SJSA1 (cell line): ENCODE measurements at regions not wholly inside any gene's neighbourhood (a gene's known extent, or its start where the extent isn't known, plus 50 kb on each side); places are given as distances from the start of the nearest gene placed in this dataset.

ENCODE experiments used
- DNase-seq, 2 experiments: peaks; one replicate each; pipeline ENCODE4 v3.0.0-alpha.2; 2015 to 2020; ENCODE audit warnings: low spot score in 2 of 2, low read depth in 1 of 2
- H3K27ac ChIP-seq: fragments of 250-450 bp; sonication (Bioruptor Pico); 2 replicates; pipeline ENCODE4 v1.5.1; 2020; ENCODE audit warnings: mild to moderate bottlenecking, moderate library complexity
- H3K27me3 ChIP-seq: fragments of 250-450 bp; sonication (Bioruptor Pico); replicated peaks from 2 replicates; pipeline ENCODE4 v1.5.1; 2020; ENCODE audit warnings: mild to moderate bottlenecking, moderate library complexity
- H3K36me3 ChIP-seq: fragments of 250-450 bp; sonication (Bioruptor Pico); 2 replicates; pipeline ENCODE4 v1.5.1; 2020; ENCODE audit warnings: mild to moderate bottlenecking
- H3K4me1 ChIP-seq: fragments of 250-450 bp; sonication (Bioruptor Pico); replicated peaks from 2 replicates; pipeline ENCODE4 v1.6.1; 2021; ENCODE audit warnings: mild to moderate bottlenecking
- H3K4me3 ChIP-seq: fragments of 250-450 bp; sonication (Bioruptor Pico); 2 replicates; pipeline ENCODE4 v1.5.1; 2020; ENCODE audit warnings: mild to moderate bottlenecking
- H3K9me3 ChIP-seq: fragments of 250-450 bp; sonication (Bioruptor Pico); replicated peaks from 2 replicates; pipeline ENCODE4 v1.5.1; 2020; ENCODE audit warnings: mild to moderate bottlenecking

DNA sequence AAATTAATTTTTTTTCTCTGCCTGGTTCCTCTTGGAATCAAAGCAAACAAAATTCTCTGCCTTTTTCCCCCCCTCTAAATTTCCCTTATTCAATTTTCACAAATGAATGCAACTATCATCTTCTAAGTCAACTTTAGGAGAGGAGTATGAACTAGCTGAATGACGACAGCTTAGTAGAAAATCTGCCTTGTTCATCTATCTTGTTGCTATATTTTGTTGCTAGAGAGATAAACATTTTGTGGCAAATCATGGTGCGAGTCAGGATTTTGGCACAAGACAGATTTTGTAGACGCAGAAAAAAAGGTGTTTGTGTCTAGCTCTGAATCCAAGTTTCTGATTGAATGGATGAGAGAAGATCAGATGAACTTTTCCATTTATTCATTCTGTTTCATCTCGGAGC is 81.0 kb upstream of the FZD8 start:
- Histone ChIP-seq H3K4me3 (no peak overlapping the region), H3K36me3 (no peaks in the 10 kb centered on the region), H3K27ac (no peak overlapping the region), H3K9me3 (no peaks in the 10 kb centered on the region), H3K4me1 (no peaks in the 10 kb centered on the region), H3K27me3 (no peaks in the 10 kb centered on the region)
- DNase-seq, result no peak

DNA sequence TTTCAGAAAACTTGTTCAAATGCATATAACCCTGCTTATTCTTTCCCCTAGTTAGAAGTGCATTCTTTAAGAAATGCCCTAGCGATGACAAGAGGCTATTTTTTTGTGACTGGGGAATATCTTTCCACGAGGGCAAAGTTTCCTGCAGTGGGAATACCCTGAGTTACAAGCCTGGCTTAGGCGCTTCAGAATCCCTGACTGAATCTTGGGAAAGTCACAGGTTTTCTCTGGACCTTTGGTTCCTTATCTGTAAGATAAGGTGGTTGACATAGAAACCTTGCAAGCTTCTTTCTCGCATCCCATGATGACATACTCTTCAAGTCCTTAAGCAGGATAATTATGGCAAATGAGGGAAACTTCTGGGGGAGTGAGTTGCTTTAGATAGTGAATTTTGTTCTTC is 80.5 kb upstream of the FZD8 start:
- no peaks in the 10 kb centered on the region for H3K27me3 ChIP-seq
- H3K4me3 ChIP-seq, result no peak overlapping the region
- no peaks in the 10 kb centered on the region for H3K9me3 ChIP-seq
- no peak for DNase-seq
- H3K4me1 ChIP-seq, result no peaks in the 10 kb centered on the region
- no peaks in the 10 kb centered on the region for H3K36me3 ChIP-seq
- no peak overlapping the region for H3K27ac ChIP-seq

DNA sequence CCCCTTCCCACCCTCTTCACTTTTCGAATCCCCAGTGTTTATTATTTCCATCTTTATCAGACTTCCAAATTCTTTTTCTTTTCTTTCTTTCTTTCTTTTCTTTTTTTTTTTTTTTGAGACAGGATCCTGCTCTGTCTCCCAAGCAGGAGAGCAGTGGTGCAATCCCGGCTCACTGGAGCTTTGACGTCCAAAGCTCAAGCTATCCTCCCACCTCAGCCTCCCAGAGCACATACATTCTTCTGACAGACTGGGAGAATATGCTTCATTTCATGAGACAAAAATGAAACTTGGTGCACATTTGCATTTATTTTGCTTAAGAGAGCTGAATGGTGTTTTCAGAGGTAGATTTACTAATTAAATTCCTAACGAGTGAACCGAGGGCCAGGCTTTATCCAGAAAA is 80.1 kb upstream of the FZD8 start:
- Histone ChIP-seq H3K4me3 (no peak overlapping the region), H3K4me1 (no peaks in the 10 kb centered on the region), H3K27ac (no peak overlapping the region), H3K36me3 (no peaks in the 10 kb centered on the region), H3K9me3 (no peaks in the 10 kb centered on the region), H3K27me3 (no peaks in the 10 kb centered on the region)
- DNase-seq, result no peak

DNA sequence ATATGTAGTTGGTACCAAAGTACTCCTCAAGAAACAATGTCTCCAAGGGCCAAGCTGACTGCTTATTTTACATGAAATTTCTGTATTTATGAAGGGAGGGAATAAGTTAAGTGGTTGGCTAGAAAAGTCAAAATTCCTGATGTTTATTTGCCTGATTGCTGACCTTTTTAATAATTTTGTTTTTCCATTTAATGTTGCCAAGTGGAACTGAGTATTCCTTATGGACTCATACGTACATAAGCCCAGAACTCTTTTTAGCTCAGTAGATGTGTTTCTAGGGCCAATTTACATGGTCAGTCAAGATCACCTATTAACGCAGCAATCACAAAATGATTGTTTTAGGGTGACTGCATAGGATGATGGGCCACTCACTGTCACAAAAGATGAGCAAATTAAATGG is 78.3 kb upstream of the FZD8 start:
- no peaks in the 10 kb centered on the region for H3K36me3 ChIP-seq
- no peak for DNase-seq

DNA sequence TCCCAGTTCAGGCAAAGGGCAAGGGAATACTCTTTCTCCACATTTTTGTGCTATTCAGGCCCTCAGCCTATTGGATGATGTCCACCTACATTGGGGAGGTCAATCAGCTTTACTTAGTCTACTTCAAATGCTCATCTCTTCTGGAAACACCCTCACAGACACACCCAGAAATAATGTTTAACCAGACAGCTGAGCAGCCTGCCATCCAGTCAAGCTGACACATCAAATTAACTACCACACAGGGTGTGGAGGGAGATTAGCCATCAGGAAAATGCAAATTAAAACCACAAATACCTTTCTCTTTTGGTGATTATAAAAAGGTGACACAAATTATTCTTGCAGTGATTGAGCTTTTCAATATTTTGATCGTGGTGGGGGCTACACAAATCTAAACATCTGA is 74.7 kb upstream of the FZD8 start:
- H3K27ac ChIP-seq, result no peak overlapping the region
- no peak for DNase-seq
- no peaks in the 10 kb centered on the region for H3K27me3 ChIP-seq
- no peak overlapping the region for H3K4me3 ChIP-seq
- H3K9me3 ChIP-seq, result no peaks in the 10 kb centered on the region
- no peaks in the 10 kb centered on the region for H3K36me3 ChIP-seq
- no peaks in the 10 kb centered on the region for H3K4me1 ChIP-seq

More for the DNA sequence above, 78.3 kb upstream of the FZD8 start:
- Histone ChIP-seq H3K4me3 (no peak overlapping the region), H3K27ac (no peak overlapping the region), H3K4me1 (no peaks in the 10 kb centered on the region), H3K27me3 (no peaks in the 10 kb centered on the region), H3K9me3 (no peaks in the 10 kb centered on the region)

DNA sequence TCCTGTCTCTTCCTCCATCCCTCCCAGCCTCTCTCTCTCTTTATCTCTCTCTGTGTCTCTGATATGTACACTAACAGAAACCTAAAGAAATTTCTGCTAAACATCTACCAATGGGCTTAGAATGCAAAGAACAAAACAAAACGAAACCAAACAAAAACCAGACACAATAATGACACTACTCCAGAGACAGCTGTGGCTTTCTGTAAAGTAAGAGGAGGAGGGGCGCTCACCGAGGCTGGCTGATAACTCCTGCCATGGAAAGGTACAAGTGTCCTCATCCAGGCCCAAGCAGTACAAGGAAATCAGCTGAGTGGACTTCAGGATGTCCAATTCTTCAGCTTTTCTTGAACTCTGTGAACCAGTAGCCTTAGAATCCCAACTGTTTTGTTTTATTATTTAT is 70.4 kb upstream of the FZD8 start:
- no peaks in the 10 kb centered on the region for H3K4me1 ChIP-seq
- H3K36me3 ChIP-seq, result no peaks in the 10 kb centered on the region
- no peaks in the 10 kb centered on the region for H3K9me3 ChIP-seq
- DNase-seq, result no peak
- H3K27ac ChIP-seq, result no peak overlapping the region
- H3K27me3 ChIP-seq, result no peaks in the 10 kb centered on the region
- no peak overlapping the region for H3K4me3 ChIP-seq

DNA sequence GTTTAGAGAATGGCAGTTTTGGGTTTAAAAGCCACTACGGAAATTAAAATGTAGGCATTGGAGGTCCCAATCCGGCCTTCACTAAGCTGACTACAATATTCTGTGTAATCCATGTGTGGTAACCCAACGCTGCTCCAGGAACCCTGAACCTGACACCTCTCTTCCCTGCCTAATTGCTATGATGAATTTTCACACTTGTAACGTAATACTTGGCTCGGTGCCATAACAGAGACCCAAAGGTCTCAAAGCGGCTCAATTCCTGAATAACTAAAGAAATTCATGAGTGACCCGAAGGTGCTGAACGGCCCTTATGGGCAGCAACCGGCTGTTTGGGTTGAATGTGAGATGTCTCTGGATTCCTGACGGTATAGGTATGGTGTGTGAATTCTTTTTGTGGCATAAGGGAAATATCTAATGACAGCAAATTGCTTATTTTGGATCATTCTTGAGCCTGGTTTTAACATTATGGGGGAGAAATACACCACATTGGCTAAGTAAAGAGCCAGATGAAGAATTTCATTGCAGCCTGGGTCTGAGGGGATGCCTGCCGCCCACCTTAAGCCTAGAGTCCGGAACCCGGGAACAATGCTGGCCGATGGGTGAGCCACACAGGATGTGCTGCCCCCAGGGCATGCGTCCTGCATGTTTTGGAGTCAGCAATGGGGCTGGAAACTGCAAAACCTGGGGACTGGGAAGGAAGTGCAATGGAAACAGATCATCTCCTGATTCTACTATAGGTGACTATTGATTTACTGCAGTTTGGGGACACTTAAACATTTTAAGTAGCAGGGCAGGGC is 69.7 kb upstream of the FZD8 start:
- H3K27ac ChIP-seq, result no peak overlapping the region
- no peak for DNase-seq
- H3K36me3 ChIP-seq, result no peaks in the 10 kb centered on the region
- no peaks in the 10 kb centered on the region for H3K9me3 ChIP-seq
- no peak overlapping the region for H3K4me3 ChIP-seq
- H3K27me3 ChIP-seq, result no peaks in the 10 kb centered on the region
- H3K4me1 ChIP-seq, result no peaks in the 10 kb centered on the region

DNA sequence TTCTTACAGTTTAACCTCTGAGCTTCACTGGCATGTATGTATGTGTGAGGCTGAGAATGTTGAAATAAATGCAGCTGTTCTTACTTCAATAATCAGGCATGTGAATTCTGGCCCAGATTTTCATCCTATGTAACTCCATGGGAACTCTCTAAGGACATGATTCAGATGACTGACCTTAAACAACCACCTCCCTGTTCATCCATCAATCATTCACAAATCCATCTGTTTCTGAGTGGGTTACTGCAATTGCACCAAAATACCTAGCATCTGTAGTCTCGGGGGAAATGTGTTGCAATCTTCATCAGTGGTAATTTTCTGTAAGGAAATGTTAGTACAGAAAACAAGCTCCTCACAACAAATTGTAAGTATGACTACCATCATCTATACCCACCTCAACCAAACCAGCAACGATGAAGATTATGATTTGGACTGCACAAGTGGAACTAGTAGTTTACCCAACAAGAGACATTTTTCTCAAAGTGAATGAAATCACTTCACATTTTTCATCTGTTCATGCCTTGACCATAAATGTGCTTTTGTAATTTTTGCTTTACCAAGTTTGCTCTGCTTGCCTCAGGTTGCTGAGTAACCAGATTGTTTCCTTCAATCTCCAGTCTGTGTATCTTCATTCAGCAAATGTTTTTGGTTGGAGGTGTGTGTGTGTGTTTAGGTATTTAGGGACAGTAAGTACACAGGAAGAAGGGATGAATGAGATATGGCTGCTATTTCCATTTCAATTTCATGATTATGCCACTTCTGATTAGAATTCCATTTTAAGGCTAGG is 65.7 kb upstream of the FZD8 start:
- H3K36me3 ChIP-seq, result no peaks in the 10 kb centered on the region
- no peak overlapping the region for H3K27ac ChIP-seq
- H3K4me1 ChIP-seq, result no peaks in the 10 kb centered on the region
- no peaks in the 10 kb centered on the region for H3K27me3 ChIP-seq
- no peak for DNase-seq
- H3K9me3 ChIP-seq, result no peaks in the 10 kb centered on the region
- no peak overlapping the region for H3K4me3 ChIP-seq

DNA sequence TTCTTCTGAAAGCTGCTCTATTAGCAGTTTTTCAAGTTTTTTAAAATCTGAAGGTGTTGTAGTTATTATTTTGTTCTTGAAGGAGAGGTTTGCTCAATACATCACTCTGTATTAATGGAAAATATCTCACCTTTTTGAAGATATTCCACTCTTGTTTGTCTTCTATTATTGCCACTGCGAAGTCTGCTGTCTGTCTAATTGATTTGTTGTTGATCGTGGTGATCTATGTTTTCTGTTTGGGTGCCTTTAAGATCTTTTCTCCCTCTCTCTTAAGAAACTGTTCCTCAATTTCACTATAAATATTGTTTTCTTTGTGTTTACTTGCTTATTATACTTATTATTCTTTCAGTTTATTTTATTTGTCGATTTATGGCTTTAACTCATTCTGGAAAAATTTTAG is 64.9 kb upstream of the FZD8 start:
- Histone ChIP-seq H3K4me1 (no peaks in the 10 kb centered on the region), H3K27me3 (no peaks in the 10 kb centered on the region), H3K36me3 (no peaks in the 10 kb centered on the region), H3K27ac (no peak overlapping the region), H3K9me3 (no peaks in the 10 kb centered on the region), H3K4me3 (no peak overlapping the region)
- no peak for DNase-seq

DNA sequence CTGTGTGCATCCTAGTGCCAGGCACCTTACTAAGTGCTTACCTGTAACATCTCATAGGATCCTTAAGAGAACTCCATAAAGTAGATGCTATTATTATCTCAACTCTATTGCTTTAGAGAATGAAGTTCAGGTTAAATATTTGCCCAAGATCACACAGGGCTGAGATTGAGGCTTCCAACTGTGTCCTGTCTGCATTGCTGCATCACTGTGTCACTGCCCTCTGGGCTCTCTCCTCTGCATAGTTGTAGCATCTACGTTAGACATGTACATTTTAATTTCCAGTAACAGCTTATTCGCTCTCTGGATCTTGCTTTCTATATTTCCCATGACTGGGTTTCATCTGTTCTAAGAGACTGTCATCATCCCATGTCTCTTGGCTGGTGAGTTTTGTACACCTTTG is 63.6 kb upstream of the FZD8 start:
- Histone ChIP-seq H3K4me3 (no peak overlapping the region), H3K36me3 (no peaks in the 10 kb centered on the region), H3K4me1 (no peaks in the 10 kb centered on the region), H3K27ac (no peak overlapping the region), H3K27me3 (no peaks in the 10 kb centered on the region), H3K9me3 (no peaks in the 10 kb centered on the region)
- DNase-seq, result no peak

DNA sequence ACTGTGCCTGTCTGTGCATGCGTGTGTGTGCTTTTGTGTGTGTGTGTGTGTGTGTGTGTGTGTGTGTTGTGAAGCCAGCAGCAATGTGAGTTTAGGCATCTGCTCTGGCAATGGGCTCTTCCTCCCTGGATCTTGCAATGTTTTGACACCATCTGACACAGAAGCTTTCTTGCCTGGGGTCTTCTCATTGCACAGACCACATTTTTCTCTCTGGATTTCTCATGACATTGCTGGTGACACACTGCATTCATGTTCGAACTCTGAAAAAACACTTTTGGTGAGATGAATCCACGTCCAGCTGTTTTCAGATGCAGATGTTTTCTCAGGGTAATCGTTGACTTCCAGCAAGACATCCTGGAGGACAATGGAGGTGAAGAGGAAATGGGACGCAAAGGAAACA is 63.0 kb upstream of the FZD8 start:
- H3K4me3 ChIP-seq, result no peak overlapping the region
- no peak overlapping the region for H3K27ac ChIP-seq
- no peaks in the 10 kb centered on the region for H3K4me1 ChIP-seq
- H3K36me3 ChIP-seq, result no peaks in the 10 kb centered on the region
- no peak for DNase-seq
- H3K9me3 ChIP-seq, result no peaks in the 10 kb centered on the region
- no peaks in the 10 kb centered on the region for H3K27me3 ChIP-seq

DNA sequence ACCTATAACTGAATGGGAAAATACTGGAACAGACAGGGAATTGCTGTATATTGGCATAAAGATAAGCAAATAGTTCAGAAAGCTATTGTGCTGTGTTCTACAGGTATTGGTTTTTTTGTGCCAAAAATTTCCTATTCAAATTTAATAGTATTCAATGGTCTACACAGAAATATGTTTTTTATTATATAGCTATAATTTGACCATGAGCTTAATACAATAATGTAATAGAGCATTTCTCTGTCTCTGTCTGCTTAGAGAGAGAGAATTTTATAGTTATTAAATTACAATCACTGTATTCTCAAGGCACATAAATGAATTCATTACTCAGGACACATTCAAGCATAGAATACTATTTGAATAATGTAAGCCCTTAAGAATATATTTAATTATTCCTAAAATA is 62.3 kb upstream of the FZD8 start:
- Histone ChIP-seq H3K9me3 (no peaks in the 10 kb centered on the region), H3K36me3 (no peaks in the 10 kb centered on the region), H3K4me3 (no peak overlapping the region), H3K27me3 (no peaks in the 10 kb centered on the region), H3K4me1 (no peaks in the 10 kb centered on the region), H3K27ac (no peak overlapping the region)
- DNase-seq, result no peak

DNA sequence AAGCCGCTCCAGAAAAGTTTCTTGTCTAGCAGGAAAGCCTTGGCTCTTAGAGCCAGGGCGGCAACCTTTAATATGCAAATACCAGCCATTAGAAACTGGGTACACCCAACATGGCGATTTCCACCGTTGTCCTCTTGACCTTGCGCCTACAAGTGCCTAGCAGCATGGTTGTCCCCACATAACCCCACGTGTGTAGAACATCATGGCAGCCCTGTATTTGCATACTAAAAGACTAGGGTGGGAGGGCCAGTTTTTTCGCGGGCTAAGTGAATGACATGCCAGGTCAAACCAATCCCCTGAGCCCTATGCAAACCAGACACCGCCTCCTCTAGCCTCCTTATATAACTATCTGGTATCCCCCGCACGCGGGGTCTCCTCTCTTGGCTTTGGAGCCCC is 58.4 kb upstream of the FZD8 start:
- H3K4me3 ChIP-seq, result no peak overlapping the region
- H3K4me1 ChIP-seq, result no peaks in the 10 kb centered on the region
- DNase-seq, result no peak
- H3K36me3 ChIP-seq, result no peaks in the 10 kb centered on the region
- no peak overlapping the region for H3K27ac ChIP-seq
- 0 out of 2 replicates have a peak, but pooled peaks cover 4% of the 10 kb centered on the region for H3K27me3 ChIP-seq
- H3K9me3 ChIP-seq, result no peaks in the 10 kb centered on the region

DNA sequence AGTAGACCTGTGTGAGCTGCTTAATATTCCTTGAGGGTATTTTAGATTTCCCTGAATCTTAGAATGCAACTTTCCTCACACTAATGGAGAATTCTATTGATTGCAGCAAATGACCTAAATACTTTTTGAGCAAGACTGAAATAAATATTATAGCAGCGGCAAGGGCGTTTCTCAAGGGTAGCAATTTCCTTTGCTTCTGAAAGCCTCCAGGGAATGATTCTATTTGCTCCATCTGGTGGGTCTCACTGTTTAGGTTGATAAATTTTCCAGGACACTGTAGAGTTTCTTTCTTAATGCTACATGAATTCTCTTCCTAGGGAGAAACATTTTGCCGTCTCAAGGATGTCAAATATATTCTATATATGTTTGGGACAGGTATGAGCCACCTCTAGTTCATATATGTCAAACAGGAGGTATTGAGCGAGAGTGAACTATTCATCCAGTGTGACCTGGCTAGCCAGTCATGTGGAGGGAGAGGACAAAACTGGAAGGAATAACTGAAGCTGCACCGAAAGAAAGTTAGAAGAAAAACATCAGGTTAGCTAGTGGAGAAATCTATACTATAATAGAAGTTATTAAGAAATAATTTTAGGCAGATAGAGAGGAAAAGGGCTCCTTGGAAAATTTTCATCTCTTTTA is 57.9 kb upstream of the FZD8 start:
- no peaks in the 10 kb centered on the region for H3K36me3 ChIP-seq
- no peak for DNase-seq

More for the DNA sequence above, 57.9 kb upstream of the FZD8 start:
- no peaks in the 10 kb centered on the region for H3K9me3 ChIP-seq
- 0 out of 2 replicates have a peak, but pooled peaks cover 4% of the 10 kb centered on the region for H3K27me3 ChIP-seq
- H3K27ac ChIP-seq, result no peak overlapping the region
- H3K4me1 ChIP-seq, result no peaks in the 10 kb centered on the region
- no peak overlapping the region for H3K4me3 ChIP-seq
